Tibial nerve (tissue), 4 donors: ENCODE measurements at regions not wholly inside any gene's neighbourhood (a gene's known extent, or its start where the extent isn't known, plus 50 kb on each side); places are given as distances from the start of the nearest gene placed in this dataset.

ENCODE experiments used
- EP300 ChIP-seq, 2 donors: sonication (generic); formaldehyde crosslinking; IDR thresholded peaks; one replicate each; pipeline ENCODE4 v1.6.1; 2017; ENCODE audit warnings: antibody characterized with exemption in 2 of 2, mild to moderate bottlenecking in 1 of 2
- POLR2A ChIP-seq, 2 donors: fragments of 450-650 bp; IDR thresholded peaks; one replicate each; pipeline ENCODE4 v1.6.1; 2017; ENCODE audit warnings: antibody characterized with exemption in 2 of 2, mild to moderate bottlenecking in 2 of 2, moderate library complexity in 2 of 2
- TF ChIP-seq, protein P1 (sequence below), 5 experiments: fragments of 200-600 bp in 3 of 5; fragments of 450-650 bp in 2 of 5; sonication (generic) in 3 of 5; IDR thresholded peaks; one replicate each; pipeline ENCODE4 v1.5.1; 2016 to 2019; ENCODE audit warnings: antibody characterized with exemption in 5 of 5, mild to moderate bottlenecking in 3 of 5, moderate library complexity in 2 of 5

DNA sequence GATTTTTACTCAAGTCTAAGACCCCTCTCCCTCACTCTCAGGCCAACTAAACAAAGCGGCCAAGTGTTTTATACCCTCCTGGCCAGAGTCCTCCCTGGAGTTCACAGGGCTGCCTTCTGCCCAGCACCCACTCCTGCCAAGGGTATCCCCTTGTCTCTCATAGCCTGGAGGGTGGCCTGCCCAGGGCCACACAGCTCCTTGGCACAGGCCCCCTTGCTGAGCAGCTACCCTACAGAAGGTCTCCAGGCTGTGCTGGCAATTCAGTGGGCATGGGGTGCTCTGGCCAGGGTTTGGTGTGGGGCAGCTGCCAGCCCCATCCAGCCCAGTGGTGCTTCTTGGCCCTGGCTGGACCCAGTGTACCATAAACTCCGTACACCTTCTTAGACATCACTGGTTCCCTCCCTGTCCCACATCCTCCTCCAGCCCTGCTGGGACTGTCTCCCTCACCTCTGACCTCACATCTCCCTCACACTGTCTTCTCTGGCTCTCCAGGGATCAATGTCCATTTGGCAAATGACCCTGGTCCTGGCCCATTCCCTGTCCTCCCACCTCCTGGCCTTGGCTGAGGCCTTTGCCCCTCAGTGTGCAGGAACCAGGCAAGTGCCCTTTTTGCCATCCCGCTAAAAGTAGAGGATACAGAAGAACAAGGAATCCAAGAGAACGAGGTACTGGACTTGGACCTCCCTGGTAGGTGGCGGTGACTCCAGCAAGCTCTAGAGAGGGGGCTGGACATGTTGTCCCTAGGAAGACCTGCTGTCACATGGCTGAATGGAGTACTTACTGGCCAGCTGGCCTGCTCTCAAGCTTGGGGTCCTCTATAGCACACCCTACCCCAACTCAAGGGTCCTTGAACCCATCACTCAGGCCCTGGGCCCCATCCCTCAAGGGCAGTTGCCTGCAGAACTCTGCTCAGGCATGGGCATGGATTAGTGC, 50.0 kb upstream of the TRPM1 start:
- TF ChIP-seq, protein P1, sequence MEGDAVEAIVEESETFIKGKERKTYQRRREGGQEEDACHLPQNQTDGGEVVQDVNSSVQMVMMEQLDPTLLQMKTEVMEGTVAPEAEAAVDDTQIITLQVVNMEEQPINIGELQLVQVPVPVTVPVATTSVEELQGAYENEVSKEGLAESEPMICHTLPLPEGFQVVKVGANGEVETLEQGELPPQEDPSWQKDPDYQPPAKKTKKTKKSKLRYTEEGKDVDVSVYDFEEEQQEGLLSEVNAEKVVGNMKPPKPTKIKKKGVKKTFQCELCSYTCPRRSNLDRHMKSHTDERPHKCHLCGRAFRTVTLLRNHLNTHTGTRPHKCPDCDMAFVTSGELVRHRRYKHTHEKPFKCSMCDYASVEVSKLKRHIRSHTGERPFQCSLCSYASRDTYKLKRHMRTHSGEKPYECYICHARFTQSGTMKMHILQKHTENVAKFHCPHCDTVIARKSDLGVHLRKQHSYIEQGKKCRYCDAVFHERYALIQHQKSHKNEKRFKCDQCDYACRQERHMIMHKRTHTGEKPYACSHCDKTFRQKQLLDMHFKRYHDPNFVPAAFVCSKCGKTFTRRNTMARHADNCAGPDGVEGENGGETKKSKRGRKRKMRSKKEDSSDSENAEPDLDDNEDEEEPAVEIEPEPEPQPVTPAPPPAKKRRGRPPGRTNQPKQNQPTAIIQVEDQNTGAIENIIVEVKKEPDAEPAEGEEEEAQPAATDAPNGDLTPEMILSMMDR (IDR thresholded peaks at IDR 0.05), result no peak
- TF ChIP-seq POLR2A (IDR thresholded peaks at IDR 0.05) (no peak), EP300 (IDR thresholded peaks at IDR 0.05) (no peak)
